Endothelial cell of umbilical vein (primary cell): ENCODE measurements at regions not wholly inside any gene's neighbourhood (a gene's known extent, or its start where the extent isn't known, plus 50 kb on each side); places are given as distances from the start of the nearest gene placed in this dataset.

ENCODE experiments used
- BruUV-seq: library from RNA; stranded (reverse); fragments of 400-500 nt; replicated peaks from 2 replicates; lab custom pipeline; 2021; lab: Mats Ljungman, UMichigan
- CTCF ChIA-PET: fragments of 300-600, 350-600 bp; sonication (Branson Sonifier 250); formaldehyde crosslinking; loops from one replicate; lab custom pipeline; 2021; ENCODE audit warnings: antibody characterized with exemption, inconsistent platforms; lab: Charles Lee
- POLR2A ChIA-PET: fragments of 300-600, 350-600 bp; sonication (Branson Sonifier 250); formaldehyde crosslinking; loops from one replicate; lab custom pipeline; 2021; ENCODE audit warnings: antibody characterized with exemption, inconsistent platforms; lab: Charles Lee
- DNase-seq: peaks from one replicate; pipeline ENCODE4 v3.0.0-alpha.2; 2011; ENCODE audit warnings: low read depth, low spot score
- FAIRE-seq: peaks from 2 replicates; lab custom pipeline; 2011; peaks lifted over from hg19 to GRCh38; lab: Jason Lieb, UNC
- H2AFZ ChIP-seq: 2 replicates; pipeline ENCODE4 v1.6.0; 2012; ENCODE audit warnings: low read depth, low read length, control low read depth, inconsistent platforms
- H3K27ac ChIP-seq: 2 replicates; pipeline ENCODE4 v1.5.1; 2011; ENCODE audit warnings: low read depth, mild to moderate bottlenecking, control low read depth, low read length, moderate library complexity; ENCODE audit not compliant: insufficient read depth
- H3K27me3 ChIP-seq, 2 experiments: 2 replicates each; pipeline versions ENCODE4 v1.6.0 to v1.6.1; 2011; ENCODE audit warnings: low read length in 2 of 2, mixed read lengths in 1 of 2; ENCODE audit not compliant: control insufficient read depth in 2 of 2, insufficient read depth in 2 of 2
- H3K36me3 ChIP-seq, 2 experiments: 2 replicates in 1 of 2; 3 replicates in 1 of 2; pipeline ENCODE4 v1.5.1; 2011; ENCODE audit warnings: low read length in 2 of 2, mild to moderate bottlenecking in 1 of 2, moderate library complexity in 1 of 2; ENCODE audit not compliant: control insufficient read depth in 2 of 2, insufficient read depth in 2 of 2; ENCODE audit errors: extremely low read depth in 1 of 2
- H3K4me1 ChIP-seq: 3 replicates; pipeline ENCODE4 v1.5.1; 2011; ENCODE audit warnings: mild to moderate bottlenecking, low read length; ENCODE audit not compliant: control insufficient read depth, insufficient read depth; ENCODE audit errors: extremely low read depth
- H3K4me2 ChIP-seq: 2 replicates; pipeline ENCODE4 v1.6.1; 2011; ENCODE audit warnings: low read length, control low read depth, mixed read lengths; ENCODE audit not compliant: insufficient read depth
- H3K4me3 ChIP-seq, 3 experiments: fragments of 200-600 bp in 1 of 3; sonication (generic), shearing (Covaris generic) in 1 of 3; replicated peaks in 1 of 3; 2 replicates each; pipeline ENCODE4 v1.5.1; 2011 to 2016; ENCODE audit warnings: control low read depth in 3 of 3, low read length in 3 of 3, mild to moderate bottlenecking in 2 of 3, inconsistent platforms in 1 of 3, low read depth in 1 of 3, moderate library complexity in 1 of 3; ENCODE audit not compliant: insufficient read depth in 1 of 3
- H3K79me2 ChIP-seq: 2 replicates; pipeline ENCODE4 v1.6.0; 2012; ENCODE audit warnings: low read length, inconsistent platforms; ENCODE audit not compliant: control insufficient read depth, insufficient read depth
- H3K9ac ChIP-seq: replicated peaks from 2 replicates; pipeline ENCODE3; 2011; ENCODE audit warnings: low read length, control low read depth; ENCODE audit not compliant: insufficient read depth; ENCODE audit errors: extremely low read depth
- H3K9me1 ChIP-seq: replicated peaks from 3 replicates; pipeline ENCODE4 v1.6.0; 2011; ENCODE audit warnings: mild to moderate bottlenecking, low read length; ENCODE audit not compliant: control insufficient read depth, insufficient read depth; ENCODE audit errors: extremely low read depth
- H3K9me3 ChIP-seq: replicated peaks from 2 replicates; pipeline ENCODE4 v1.5.1; 2012; ENCODE audit warnings: low read length, inconsistent platforms; ENCODE audit not compliant: control insufficient read depth, insufficient read depth
- H4K20me1 ChIP-seq: replicated peaks from 2 replicates; pipeline ENCODE3; 2011; ENCODE audit warnings: mild to moderate bottlenecking, low read length; ENCODE audit not compliant: control insufficient read depth, insufficient read depth; ENCODE audit errors: extremely low read depth
- CTCF ChIP-seq, 2 donors: IDR thresholded peaks; 1 replicate in 1 of 2; 2 replicates in 1 of 2; pipeline ENCODE4 v1.5.1; 2011; ENCODE audit warnings: low read length in 2 of 2, mild to moderate bottlenecking in 2 of 2, moderate library complexity in 2 of 2, control low read depth in 1 of 2, inconsistent platforms in 1 of 2, low read depth in 1 of 2; ENCODE audit not compliant: insufficient read depth in 1 of 2; ENCODE audit errors: extremely low read depth in 1 of 2
- EZH2 ChIP-seq: IDR thresholded peaks from 2 replicates; pipeline ENCODE4 v1.6.1; 2012; ENCODE audit warnings: borderline replicate concordance, low read depth, mild to moderate bottlenecking, moderate library complexity, low read length, inconsistent platforms; ENCODE audit not compliant: severe bottlenecking
- FOS ChIP-seq: IDR thresholded peaks from 2 replicates; pipeline ENCODE4 v1.6.1; 2011; ENCODE audit warnings: mild to moderate bottlenecking, low read length, moderate library complexity, borderline replicate concordance; ENCODE audit not compliant: insufficient read depth
- GATA2 ChIP-seq: IDR thresholded peaks from 2 replicates; pipeline ENCODE4 v1.7.0; 2011; ENCODE audit warnings: low read depth, mild to moderate bottlenecking, moderate library complexity, mixed read lengths, low read length; ENCODE audit not compliant: insufficient read length, insufficient read depth
- JUN ChIP-seq: IDR thresholded peaks from 2 replicates; pipeline ENCODE4 v1.6.1; 2011; ENCODE audit warnings: borderline replicate concordance, low read depth; ENCODE audit not compliant: insufficient read length, insufficient read depth
- MAX ChIP-seq: IDR thresholded peaks from 2 replicates; pipeline ENCODE4 v1.6.1; 2011; ENCODE audit not compliant: insufficient read depth, insufficient read length
- POLR2A ChIP-seq: IDR thresholded peaks from 2 replicates; pipeline ENCODE4 v1.6.1; 2012; ENCODE audit warnings: low read depth, mild to moderate bottlenecking, control low read depth, low read length
- POLR2AphosphoS5 ChIP-seq: IDR thresholded peaks from 2 replicates; pipeline ENCODE4 v1.6.1; 2012; ENCODE audit warnings: low read depth, mild to moderate bottlenecking, control low read depth, low read length, moderate library complexity; ENCODE audit not compliant: insufficient read depth
- dilution Hi-C: fragments of 300-500 bp; cut with MboI; formaldehyde crosslinking; loops from one replicate; pipeline ENCODE4 v1.15.0; 2019; ENCODE audit warnings: low sequenced_read_pairs; ENCODE audit not compliant: extremely low pct_ligation_motif_present
- intact Hi-C: fragments of 100-400 bp; cut with micrococcal nuclease; formaldehyde crosslinking; loops from one replicate; pipeline ENCODE4 v1.10.0; 2022

- no TSS peak for BruUV-seq
- H3K27me3 ChIP-seq = no peaks in the 10 kb centered on the region
- intact Hi-C loops (no loop called here), dilution Hi-C loops (no loop called here)
- no peaks in the 10 kb centered on the region for H3K4me1 ChIP-seq
- CTCF ChIA-PET = no interaction called here
- no peaks in the 10 kb centered on the region for H3K9me3 ChIP-seq
- H3K4me2 ChIP-seq = no peak overlapping the region
- POLR2A ChIA-PET = no interaction called here
- TF ChIP-seq POLR2A = no peak
- no peak for TF ChIP-seq EZH2
- TF ChIP-seq FOS = no peak
- TF ChIP-seq POLR2AphosphoS5 = no peak
- no peak for TF ChIP-seq CTCF (IDR thresholded peaks at IDR 0.05; ENCODE audit: extremely low read depth in 1 of 2, insufficient read depth in 1 of 2, low read depth in 1 of 2, low read length in 2 of 2)
- no peak for TF ChIP-seq MAX
- TF ChIP-seq GATA2 = no peak
- no peak for TF ChIP-seq JUN
- no peak overlapping the region for H3K27ac ChIP-seq
- no peak for FAIRE-seq
- H3K9me1 ChIP-seq = no peaks in the 10 kb centered on the region
- DNase-seq = no peak
- no peaks in the 10 kb centered on the region for H3K36me3 ChIP-seq
- H4K20me1 ChIP-seq = no peaks in the 10 kb centered on the region
- H3K9ac ChIP-seq = no peak overlapping the region
- no peak overlapping the region for H2AFZ ChIP-seq
- no peaks in the 10 kb centered on the region for H3K79me2 ChIP-seq
- no peak overlapping the region for H3K4me3 ChIP-seq
Observed at GRCh38 chr12:81809829-81810595, 50.9 kb upstream of the PPFIA2 start.
